CD4-positive, alpha-beta T cell treated with Interleukin-10 for 1 hour (primary cell): ENCODE measurements at regions not wholly inside any gene's neighbourhood (a gene's known extent, or its start where the extent isn't known, plus 50 kb on each side); places are given as distances from the start of the nearest gene placed in this dataset.

Source experiments
- DNase-seq: peaks from one replicate; pipeline ENCODE4 v3.0.0-alpha.2; 2020

- DNase-seq = no peak
Measured at GRCh38 chr4:32396507-32397070, 1676.4 kb downstream of the PCDH7 start.

GRCh38 chr4:32400870-32401269 is 1680.7 kb downstream of the PCDH7 start:
- DNase-seq = no peak

- no peak for DNase-seq
Measured at GRCh38 chr4:32417113-32417704, 1697.0 kb downstream of the PCDH7 start.

GRCh38 chr4:32423267-32423666 is 1703.1 kb downstream of the PCDH7 start:
- DNase-seq = no peak

GRCh38 chr4:32425243-32425642 is 1705.1 kb downstream of the PCDH7 start:
- DNase-seq = no peak

- DNase-seq = no peak
Measured at GRCh38 chr4:32427566-32427965, 1707.4 kb downstream of the PCDH7 start.

GRCh38 chr4:32429151-32429550 is 1709.0 kb downstream of the PCDH7 start:
- no peak for DNase-seq

- no peak for DNase-seq
Measured at GRCh38 chr4:32435308-32435707, 1715.1 kb downstream of the PCDH7 start.

- DNase-seq = no peak
Measured at GRCh38 chr4:32436816-32437215, 1716.6 kb downstream of the PCDH7 start.

- DNase-seq = no peak
Measured at GRCh38 chr4:32440391-32440790, 1720.2 kb downstream of the PCDH7 start.

- DNase-seq = no peak
Measured at GRCh38 chr4:32454482-32454881, 1734.3 kb downstream of the PCDH7 start.

- DNase-seq = no peak
Measured at GRCh38 chr4:32455231-32455630, 1735.1 kb downstream of the PCDH7 start.

GRCh38 chr4:32460972-32461371 is 1740.8 kb downstream of the PCDH7 start:
- no peak for DNase-seq

GRCh38 chr4:32462944-32463343 is 1742.8 kb downstream of the PCDH7 start:
- no peak for DNase-seq

- no peak for DNase-seq
Measured at GRCh38 chr4:32470087-32470585, 1750.0 kb downstream of the PCDH7 start.

GRCh38 chr4:32472918-32473317 is 1752.7 kb downstream of the PCDH7 start:
- no peak for DNase-seq

GRCh38 chr4:32475710-32476109 is 1755.5 kb downstream of the PCDH7 start:
- DNase-seq = no peak

- DNase-seq = no peak
Measured at GRCh38 chr4:32477518-32477917, 1757.3 kb downstream of the PCDH7 start.

- no peak for DNase-seq
Measured at GRCh38 chr4:32485956-32486355, 1765.8 kb downstream of the PCDH7 start.

- no peak for DNase-seq
Measured at GRCh38 chr4:32488690-32489089, 1768.5 kb downstream of the PCDH7 start.

GRCh38 chr4:32499171-32499570 is 1779.0 kb downstream of the PCDH7 start:
- DNase-seq = no peak

- no peak for DNase-seq
Measured at GRCh38 chr4:32503241-32503640, 1783.1 kb downstream of the PCDH7 start.

GRCh38 chr4:32506067-32506466 is 1785.9 kb downstream of the PCDH7 start:
- no peak for DNase-seq

GRCh38 chr4:32519060-32519459 is 1798.9 kb downstream of the PCDH7 start:
- no peak for DNase-seq

GRCh38 chr4:32525420-32525819 is 1805.3 kb downstream of the PCDH7 start:
- DNase-seq = no peak
